Muscle layer of duodenum (tissue), 2 donors: ENCODE measurements at regions not wholly inside any gene's neighbourhood (a gene's known extent, or its start where the extent isn't known, plus 50 kb on each side); places are given as distances from the start of the nearest gene placed in this dataset.

Experiments
- H3K27ac ChIP-seq: one replicate; pipeline ENCODE4 v1.7.0; 2013; ENCODE audit warnings: mild to moderate bottlenecking, low read length
- H3K27me3 ChIP-seq: one replicate; pipeline ENCODE4 v1.7.0; 2013; ENCODE audit warnings: low read depth, mild to moderate bottlenecking, control low read depth, low read length
- H3K36me3 ChIP-seq, 2 donors: one replicate each; pipeline ENCODE4 v1.7.0; 2013; ENCODE audit warnings: low read length in 2 of 2, control low read depth in 1 of 2, mild to moderate bottlenecking in 1 of 2; ENCODE audit not compliant: insufficient read depth in 2 of 2, control insufficient read depth in 1 of 2
- H3K4me1 ChIP-seq, 2 donors: one replicate each; pipeline ENCODE4 v1.7.0; 2013; ENCODE audit warnings: low read length in 2 of 2, mild to moderate bottlenecking in 2 of 2, control low read depth in 1 of 2, moderate library complexity in 1 of 2; ENCODE audit not compliant: insufficient read depth in 2 of 2, control insufficient read depth in 1 of 2
- H3K4me3 ChIP-seq, 2 donors: one replicate each; pipeline ENCODE4 v1.7.0; 2013; ENCODE audit warnings: low read length in 2 of 2, low read depth in 1 of 2, mild to moderate bottlenecking in 1 of 2
- H3K9me3 ChIP-seq, 2 donors: one replicate each; pipeline ENCODE4 v1.7.0; 2013; ENCODE audit warnings: low read length in 2 of 2, control low read depth in 1 of 2, mild to moderate bottlenecking in 1 of 2; ENCODE audit not compliant: control insufficient read depth in 1 of 2
- donor health status: healthy.

DNA sequence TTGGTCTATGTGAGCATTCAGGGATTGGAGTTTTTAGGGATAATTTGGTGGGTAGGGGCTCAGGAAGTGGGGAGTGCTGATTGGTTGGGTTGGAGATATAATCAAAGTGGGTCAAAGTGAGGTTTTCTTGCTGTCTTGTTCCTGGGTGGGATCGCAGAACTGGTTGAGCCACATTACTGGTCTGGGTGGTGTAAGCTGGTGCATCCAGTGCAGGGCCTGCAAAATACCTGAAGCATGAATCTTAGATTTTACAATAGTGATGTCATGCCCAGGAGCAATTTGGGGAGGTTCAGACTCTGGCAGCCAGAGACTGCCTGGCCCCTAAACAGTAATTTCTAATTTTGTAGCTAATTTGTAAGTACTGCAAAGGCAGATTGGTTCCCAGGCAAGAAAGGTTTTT, 665.6 kb upstream of the PRKX start:
- Histone ChIP-seq H3K36me3 (no peaks in the 10 kb centered on the region), H3K4me3 (no peak overlapping the region), H3K9me3 (peaks cover 0 to 6% of the 10 kb centered on the region in 2 donors), H3K4me1 (no peaks in the 10 kb centered on the region), H3K27ac (no peak overlapping the region), H3K27me3 (no peaks in the 10 kb centered on the region)

DNA sequence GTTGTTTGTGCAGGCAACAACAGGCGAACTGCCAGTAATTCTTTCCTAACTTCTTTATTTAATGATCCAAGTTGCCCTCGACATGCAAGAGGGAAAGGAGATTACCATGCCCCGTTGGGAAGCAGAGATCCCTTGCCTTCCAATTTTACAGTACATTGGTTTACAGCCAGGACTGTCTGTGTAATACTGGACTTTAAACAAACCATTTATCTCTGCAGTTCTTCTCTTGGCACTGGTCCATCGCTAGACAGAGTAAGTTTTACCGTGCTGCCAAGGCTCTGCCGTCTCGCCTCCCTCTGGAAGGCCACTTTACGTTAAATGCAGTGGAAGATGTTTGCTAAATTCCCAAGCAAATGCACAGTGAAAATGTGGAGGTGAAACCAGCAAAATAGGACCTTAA, 660.3 kb upstream of the PRKX start:
- peaks cover 0 to 4% of the 10 kb centered on the region in 2 donors for H3K9me3 ChIP-seq
- H3K27ac ChIP-seq, result no peak overlapping the region
- H3K27me3 ChIP-seq, result no peaks in the 10 kb centered on the region
- no peaks in the 10 kb centered on the region for H3K36me3 ChIP-seq
- H3K4me1 ChIP-seq, result peaks cover 0 to 7% of the 10 kb centered on the region in 2 donors
- H3K4me3 ChIP-seq, result no peak overlapping the region

DNA sequence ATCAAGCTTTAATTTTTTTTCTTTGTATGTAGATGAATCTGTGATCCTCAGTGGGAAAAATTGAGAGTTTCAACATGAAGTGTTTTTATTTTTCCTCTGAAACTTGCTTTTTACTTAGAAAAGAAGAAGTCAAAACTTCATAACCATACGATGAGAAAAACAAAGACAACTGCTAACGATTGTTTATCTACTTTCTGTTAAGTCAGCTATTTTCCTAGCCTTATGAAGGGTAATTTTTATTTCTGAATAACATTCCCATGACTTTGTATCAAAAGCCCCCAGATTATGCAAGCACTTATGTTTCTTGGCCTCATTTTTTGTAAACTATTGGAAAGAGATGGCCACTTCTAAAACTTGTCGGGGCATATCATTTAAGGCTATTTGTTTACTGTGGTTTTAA, 645.1 kb upstream of the PRKX start:
- Histone ChIP-seq H3K4me1 (no peaks in the 10 kb centered on the region), H3K27me3 (no peaks in the 10 kb centered on the region), H3K9me3 (no peaks in the 10 kb centered on the region), H3K36me3 (no peaks in the 10 kb centered on the region), H3K4me3 (no peak overlapping the region), H3K27ac (no peak overlapping the region)

DNA sequence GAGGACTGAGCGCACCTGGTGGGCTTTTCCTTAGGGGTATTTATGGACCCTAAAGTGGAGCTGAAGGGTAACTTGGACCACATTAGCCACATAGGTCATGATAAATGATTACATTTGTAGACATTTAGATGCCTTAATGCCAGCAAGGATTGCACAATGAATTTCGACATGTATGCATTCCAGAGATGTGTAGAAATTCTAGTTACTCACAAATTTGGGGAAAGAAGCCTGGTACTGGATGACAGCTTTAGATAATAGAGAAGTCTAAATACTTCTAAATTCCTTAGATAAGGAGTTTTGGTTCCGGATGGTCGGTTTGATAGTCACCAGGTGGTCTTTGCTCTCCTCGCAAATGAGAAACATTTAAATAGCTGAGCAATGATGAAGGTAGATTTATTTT, 609.5 kb upstream of the PRKX start:
- Histone ChIP-seq H3K9me3 (no peaks in the 10 kb centered on the region), H3K27ac (no peak overlapping the region), H3K4me1 (no peaks in the 10 kb centered on the region), H3K27me3 (no peaks in the 10 kb centered on the region), H3K36me3 (no peaks in the 10 kb centered on the region), H3K4me3 (no peak overlapping the region)

DNA sequence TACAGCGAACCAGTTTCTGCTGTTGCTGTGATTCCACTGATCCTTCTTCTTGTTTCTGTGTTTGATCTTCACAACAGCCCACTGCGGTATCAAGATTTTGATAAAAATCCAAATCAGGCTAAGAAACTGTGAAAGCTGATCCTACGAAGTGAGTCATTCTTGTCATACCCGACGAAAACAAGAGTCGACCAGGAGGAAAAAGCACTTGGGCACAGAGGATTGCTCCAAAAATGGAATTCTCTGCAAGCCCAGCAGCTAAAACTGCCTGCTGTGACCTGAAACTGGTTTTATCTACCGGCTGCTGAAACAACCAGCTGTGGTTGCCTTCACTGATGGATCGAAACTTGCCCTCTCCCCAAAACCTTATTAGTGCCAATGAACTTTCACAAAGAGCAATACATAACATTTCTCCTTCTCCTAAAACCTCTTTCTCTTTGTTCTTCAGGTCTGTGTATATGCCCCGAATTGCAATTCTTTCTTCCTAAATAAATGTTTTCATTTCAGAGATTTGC, 607.0 kb upstream of the PRKX start:
- H3K27me3 ChIP-seq, result no peaks in the 10 kb centered on the region
- no peaks in the 10 kb centered on the region for H3K36me3 ChIP-seq
- H3K9me3 ChIP-seq, result no peaks in the 10 kb centered on the region
- no peaks in the 10 kb centered on the region for H3K4me1 ChIP-seq
- H3K4me3 ChIP-seq, result no peak overlapping the region
- H3K27ac ChIP-seq, result no peak overlapping the region

DNA sequence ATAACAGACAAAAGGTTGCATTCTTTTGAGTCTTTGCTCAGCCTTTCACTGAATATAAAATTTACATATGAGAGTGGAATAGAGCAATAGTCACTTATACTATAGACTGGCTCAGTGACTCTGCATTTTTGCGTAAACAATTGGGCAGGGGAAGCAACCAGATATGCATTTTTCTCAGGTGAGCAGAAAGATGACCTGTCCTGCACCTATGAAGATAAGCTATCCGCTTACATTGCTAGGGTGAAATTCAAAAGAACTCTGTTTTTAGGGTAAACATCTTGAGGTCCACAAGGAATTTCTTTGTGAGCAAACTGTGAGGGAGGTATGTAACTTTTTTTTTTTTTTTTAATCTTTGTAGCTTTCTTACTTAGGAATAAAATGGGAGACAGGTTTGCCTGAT, 602.4 kb upstream of the PRKX start:
- Histone ChIP-seq H3K4me3 (no peak overlapping the region), H3K4me1 (no peaks in the 10 kb centered on the region), H3K27ac (no peak overlapping the region), H3K9me3 (no peaks in the 10 kb centered on the region), H3K27me3 (no peaks in the 10 kb centered on the region), H3K36me3 (no peaks in the 10 kb centered on the region)

DNA sequence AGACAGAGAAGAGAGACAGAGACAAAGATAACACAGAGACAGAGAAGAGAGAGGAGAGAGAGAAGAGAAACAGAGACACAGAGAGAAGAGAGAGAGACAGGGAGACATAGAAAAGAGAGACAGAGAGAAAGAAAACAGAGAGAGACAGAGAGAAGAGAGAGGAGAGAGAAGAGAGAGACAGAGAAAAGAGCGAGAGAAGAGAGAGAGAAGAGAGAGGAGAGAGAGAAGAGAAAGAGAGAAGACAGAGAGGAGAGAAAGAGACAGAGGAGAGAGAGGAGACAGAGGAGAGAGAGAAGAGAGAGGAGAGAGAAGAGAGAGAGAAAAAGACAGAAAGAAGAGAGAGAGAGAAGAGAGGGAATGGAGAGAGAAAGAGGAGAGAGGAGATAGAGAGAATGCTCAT, 601.1 kb upstream of the PRKX start:
- H3K27ac ChIP-seq, result no peak overlapping the region
- no peaks in the 10 kb centered on the region for H3K36me3 ChIP-seq
- H3K9me3 ChIP-seq, result no peaks in the 10 kb centered on the region
- H3K4me1 ChIP-seq, result no peaks in the 10 kb centered on the region
- no peak overlapping the region for H3K4me3 ChIP-seq
- no peaks in the 10 kb centered on the region for H3K27me3 ChIP-seq

DNA sequence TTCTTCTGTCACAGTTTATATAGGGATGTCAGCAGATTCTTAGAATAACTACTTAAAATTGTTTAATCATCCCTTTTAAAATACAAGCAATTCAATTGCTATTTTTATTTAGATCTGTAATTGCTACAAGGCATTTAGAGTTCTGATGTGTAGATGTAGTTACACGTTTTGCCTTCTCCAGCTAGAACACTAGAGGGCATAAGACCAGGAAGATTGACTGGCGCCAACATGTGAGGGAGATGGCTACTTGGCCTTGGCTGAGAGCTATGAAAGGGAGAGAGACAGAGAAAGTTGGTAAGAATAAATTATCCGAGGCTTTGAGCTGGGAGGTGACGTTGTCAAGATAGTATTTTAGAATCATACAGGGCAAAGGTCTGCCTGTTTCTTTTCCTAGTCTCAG, 563.7 kb upstream of the PRKX start:
- no peaks in the 10 kb centered on the region for H3K36me3 ChIP-seq
- H3K9me3 ChIP-seq, result no peaks in the 10 kb centered on the region
- H3K27me3 ChIP-seq, result no peaks in the 10 kb centered on the region
- no peaks in the 10 kb centered on the region for H3K4me1 ChIP-seq
- no peak overlapping the region for H3K4me3 ChIP-seq
- H3K27ac ChIP-seq, result no peak overlapping the region

DNA sequence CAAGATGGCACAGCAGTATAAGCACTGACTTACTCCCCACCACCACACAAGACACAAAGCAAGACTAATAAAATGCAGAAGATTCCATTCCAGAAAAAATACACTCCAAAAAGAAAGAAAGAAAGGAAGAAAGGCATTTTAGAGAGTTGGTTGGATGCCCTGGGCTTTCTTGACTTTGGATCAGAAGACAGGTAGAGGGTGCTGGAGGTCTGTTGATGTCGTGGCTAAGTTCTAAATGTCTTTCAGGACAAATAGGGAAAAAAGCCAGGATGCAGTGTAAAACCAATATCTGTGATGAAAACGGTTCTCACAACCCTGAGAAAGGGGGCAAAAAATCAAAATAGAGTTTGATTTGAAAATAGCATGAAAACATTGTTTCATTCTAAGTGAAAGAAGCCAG, 555.2 kb upstream of the PRKX start:
- no peak overlapping the region for H3K27ac ChIP-seq
- H3K36me3 ChIP-seq, result no peaks in the 10 kb centered on the region
- no peaks in the 10 kb centered on the region for H3K27me3 ChIP-seq
- no peaks in the 10 kb centered on the region for H3K4me1 ChIP-seq
- H3K9me3 ChIP-seq, result no peaks in the 10 kb centered on the region
- no peak overlapping the region for H3K4me3 ChIP-seq

DNA sequence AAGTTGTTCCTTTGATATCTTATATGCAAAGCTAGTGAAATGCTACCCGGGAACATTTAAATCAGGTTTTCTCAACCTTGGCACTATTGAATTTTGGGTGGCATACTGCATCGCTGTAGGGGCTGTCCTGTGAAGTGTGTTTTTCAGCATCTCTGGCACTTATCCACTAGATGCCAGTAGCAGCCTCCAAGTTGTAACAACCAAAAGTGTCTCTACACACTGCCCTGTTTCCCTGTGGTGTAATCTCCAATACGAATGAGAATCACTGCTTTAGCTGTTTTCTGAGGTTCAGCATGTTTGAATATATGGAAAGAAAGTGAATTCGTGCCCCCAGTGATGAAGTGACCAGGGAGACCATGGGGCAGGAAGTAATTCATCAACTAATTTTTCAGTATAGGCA, 551.6 kb upstream of the PRKX start:
- no peak overlapping the region for H3K27ac ChIP-seq
- peaks cover 0 to 2% of the 10 kb centered on the region in 2 donors for H3K9me3 ChIP-seq
- H3K36me3 ChIP-seq, result no peaks in the 10 kb centered on the region
- H3K4me1 ChIP-seq, result no peaks in the 10 kb centered on the region
- no peak overlapping the region for H3K4me3 ChIP-seq
- H3K27me3 ChIP-seq, result no peaks in the 10 kb centered on the region

DNA sequence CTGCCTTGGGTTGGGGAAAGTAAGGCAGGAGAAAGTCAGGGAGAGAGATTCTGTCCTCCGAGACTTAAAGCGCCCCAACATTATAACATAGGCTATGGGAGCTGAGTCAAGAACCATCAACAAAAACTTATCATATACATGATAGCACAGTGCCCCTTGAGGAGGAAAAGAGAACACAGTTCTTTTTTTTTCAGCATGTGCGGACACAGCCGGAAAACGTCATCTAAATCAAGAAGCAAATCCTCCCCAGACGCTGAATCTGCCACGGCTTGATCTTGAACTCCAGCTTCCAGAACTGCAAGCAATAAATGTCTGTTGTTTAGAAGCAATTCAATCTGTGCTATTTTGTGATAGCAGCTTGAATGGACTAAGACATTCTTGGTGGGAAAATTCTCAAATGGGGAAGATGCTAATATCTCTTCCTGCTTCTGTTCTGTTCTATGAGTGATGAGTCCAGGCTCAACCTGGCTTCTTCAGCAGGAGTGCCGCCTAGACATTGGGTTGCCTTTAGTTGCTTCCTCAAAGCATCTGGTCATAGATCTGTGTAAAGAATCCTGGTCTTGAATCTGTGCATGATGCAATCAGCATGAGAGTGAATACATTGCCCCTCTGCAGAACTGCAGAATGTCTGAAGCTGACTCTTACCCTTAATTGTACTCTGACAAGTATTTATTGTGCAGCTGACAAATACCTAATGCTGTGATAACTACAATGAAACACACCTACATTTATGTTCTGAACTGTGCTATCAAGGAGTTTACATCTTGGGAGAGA, 549.8 kb upstream of the PRKX start:
- no peaks in the 10 kb centered on the region for H3K36me3 ChIP-seq
- no peak overlapping the region for H3K27ac ChIP-seq
- H3K9me3 ChIP-seq, result peaks cover 0 to 2% of the 10 kb centered on the region in 2 donors
- no peak overlapping the region for H3K4me3 ChIP-seq
- no peaks in the 10 kb centered on the region for H3K4me1 ChIP-seq
- no peaks in the 10 kb centered on the region for H3K27me3 ChIP-seq

DNA sequence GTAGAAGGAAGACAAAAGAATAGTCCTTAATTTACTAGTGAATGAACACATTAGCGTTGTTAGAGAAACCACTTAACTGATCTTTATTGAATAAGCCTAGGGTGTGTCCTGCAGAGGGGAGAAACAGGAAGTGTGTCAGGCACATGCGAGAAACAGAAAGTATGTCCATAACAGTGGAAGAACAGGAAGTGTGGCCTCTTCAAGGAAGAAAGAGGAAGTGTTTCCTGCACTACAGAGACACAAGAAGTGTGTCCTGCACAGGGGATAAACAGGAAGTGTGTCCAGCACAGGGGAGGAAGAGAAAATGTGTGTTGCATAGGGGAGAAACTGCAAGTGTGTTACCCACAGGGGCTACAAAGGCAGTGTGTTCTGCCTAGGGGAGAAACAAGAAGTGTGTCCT, 539.6 kb upstream of the PRKX start:
- no peaks in the 10 kb centered on the region for H3K9me3 ChIP-seq

More for the DNA sequence above, 539.6 kb upstream of the PRKX start:
- no peaks in the 10 kb centered on the region for H3K27me3 ChIP-seq
- no peaks in the 10 kb centered on the region for H3K36me3 ChIP-seq
- H3K4me1 ChIP-seq, result no peaks in the 10 kb centered on the region
- no peak overlapping the region for H3K4me3 ChIP-seq
- no peak overlapping the region for H3K27ac ChIP-seq
